ENCODE measurements at regions not wholly inside any gene's neighbourhood (a gene's known extent, or its start where the extent isn't known, plus 50 kb on each side); places are given as distances from the start of the nearest gene placed in this dataset.

GRCh38 chr5:86108825-86109224 lies 508.9 kb upstream of the COX7C start:
- WGBS, 2 donors = 80 to 83% methylated on average over 6 of the region's 6 CpGs
- Histone ChIP-seq H3K27me3 (no peaks in the 10 kb centered on the region), H3K4me1 (no peaks in the 10 kb centered on the region), H3K27ac (no peak overlapping the region), H3K4me3 (no peak overlapping the region), H3K36me3 (no peaks in the 10 kb centered on the region), H3K9me3 (peaks cover 0 to 2% (median 0%) of the 10 kb centered on the region in 4 donors)
- TF ChIP-seq POLR2A (IDR thresholded peaks at IDR 0.05) (no peak), EP300 (IDR thresholded peaks at IDR 0.05) (no peak), CTCF (IDR thresholded peaks at IDR 0.05) (no peak), POLR2AphosphoS5 (IDR thresholded peaks at IDR 0.05) (no peak)
- intact Hi-C loops (cut with DNase I) = no loop called here
- DNase-seq = no peak

- H3K27me3 ChIP-seq = no peaks in the 10 kb centered on the region
- TF ChIP-seq CTCF (IDR thresholded peaks at IDR 0.05) (no peak), EP300 (IDR thresholded peaks at IDR 0.05) (no peak), POLR2AphosphoS5 (IDR thresholded peaks at IDR 0.05) (no peak), POLR2A (IDR thresholded peaks at IDR 0.05) (no peak)
- no peak overlapping the region for H3K4me3 ChIP-seq
- no peak overlapping the region for H3K27ac ChIP-seq
- H3K9me3 ChIP-seq = peaks cover 0 to 2% (median 0%) of the 10 kb centered on the region in 4 donors
- no peak for DNase-seq
- intact Hi-C loops (cut with DNase I) = no loop called here
- no peaks in the 10 kb centered on the region for H3K36me3 ChIP-seq
- H3K4me1 ChIP-seq = no peaks in the 10 kb centered on the region
Observed at GRCh38 chr5:86112249-86112648, 505.5 kb upstream of the COX7C start.

- WGBS, 2 donors = 81 to 93% methylated on average over 1 of the region's 1 CpG
- TF ChIP-seq CTCF (IDR thresholded peaks at IDR 0.05) = no peak
- no peak for TF ChIP-seq POLR2A (IDR thresholded peaks at IDR 0.05)
- TF ChIP-seq EP300 (IDR thresholded peaks at IDR 0.05) = no peak
- no peak for TF ChIP-seq POLR2AphosphoS5 (IDR thresholded peaks at IDR 0.05)
- no peaks in the 10 kb centered on the region for H3K36me3 ChIP-seq
- H3K4me3 ChIP-seq = no peak overlapping the region
- DNase-seq = no peak
- no peaks in the 10 kb centered on the region for H3K4me1 ChIP-seq
- no peak overlapping the region for H3K27ac ChIP-seq
- H3K9me3 ChIP-seq = peaks cover 0 to 2% (median 0%) of the 10 kb centered on the region in 4 donors
- no peaks in the 10 kb centered on the region for H3K27me3 ChIP-seq
- intact Hi-C loops (cut with DNase I) = no loop called here
Observed at GRCh38 chr5:86115164-86115563, 502.6 kb upstream of the COX7C start.

GRCh38 chr5:86118542-86118941 lies 499.2 kb upstream of the COX7C start:
- Histone ChIP-seq H3K27ac (no peak overlapping the region), H3K27me3 (no peaks in the 10 kb centered on the region), H3K9me3 (no peaks in the 10 kb centered on the region), H3K36me3 (no peaks in the 10 kb centered on the region), H3K4me1 (no peaks in the 10 kb centered on the region), H3K4me3 (no peak overlapping the region)
- intact Hi-C loops (cut with DNase I) = no loop called here
- DNase-seq = no peak
- WGBS, 2 donors = 12 to 33% methylated on average over 1 of the region's 1 CpG
- TF ChIP-seq POLR2AphosphoS5 (IDR thresholded peaks at IDR 0.05) (no peak), POLR2A (IDR thresholded peaks at IDR 0.05) (no peak), EP300 (IDR thresholded peaks at IDR 0.05) (no peak), CTCF (IDR thresholded peaks at IDR 0.05) (no peak)

- Histone ChIP-seq H3K27ac (no peak overlapping the region), H3K36me3 (no peaks in the 10 kb centered on the region), H3K9me3 (no peaks in the 10 kb centered on the region), H3K27me3 (no peaks in the 10 kb centered on the region), H3K4me3 (no peak overlapping the region), H3K4me1 (no peaks in the 10 kb centered on the region)
- no peak for TF ChIP-seq POLR2AphosphoS5 (IDR thresholded peaks at IDR 0.05)
- TF ChIP-seq CTCF (IDR thresholded peaks at IDR 0.05) = no peak
- TF ChIP-seq POLR2A (IDR thresholded peaks at IDR 0.05) = no peak
- no peak for TF ChIP-seq EP300 (IDR thresholded peaks at IDR 0.05)
- intact Hi-C loops (cut with DNase I) = no loop called here
- WGBS, 2 donors = 91 to 95% methylated on average over 3 of the region's 3 CpGs
- no peak for DNase-seq
Observed at GRCh38 chr5:86124333-86124732, 493.4 kb upstream of the COX7C start.
